ENCODE measurements at regions not wholly inside any gene's neighbourhood (a gene's known extent, or its start where the extent isn't known, plus 50 kb on each side); places are given as distances from the start of the nearest gene placed in this dataset.

- ATAC-seq, result no peak
- TF ChIP-seq ZNF70 (CRISPR knock-in tag; IDR thresholded peaks at IDR 0.05), result no peak
- TF ChIP-seq BACH2 (CRISPR knock-in tag; IDR thresholded peaks at IDR 0.05; ENCODE audit: borderline replicate concordance), result no peak
- TF ChIP-seq, protein P1, sequence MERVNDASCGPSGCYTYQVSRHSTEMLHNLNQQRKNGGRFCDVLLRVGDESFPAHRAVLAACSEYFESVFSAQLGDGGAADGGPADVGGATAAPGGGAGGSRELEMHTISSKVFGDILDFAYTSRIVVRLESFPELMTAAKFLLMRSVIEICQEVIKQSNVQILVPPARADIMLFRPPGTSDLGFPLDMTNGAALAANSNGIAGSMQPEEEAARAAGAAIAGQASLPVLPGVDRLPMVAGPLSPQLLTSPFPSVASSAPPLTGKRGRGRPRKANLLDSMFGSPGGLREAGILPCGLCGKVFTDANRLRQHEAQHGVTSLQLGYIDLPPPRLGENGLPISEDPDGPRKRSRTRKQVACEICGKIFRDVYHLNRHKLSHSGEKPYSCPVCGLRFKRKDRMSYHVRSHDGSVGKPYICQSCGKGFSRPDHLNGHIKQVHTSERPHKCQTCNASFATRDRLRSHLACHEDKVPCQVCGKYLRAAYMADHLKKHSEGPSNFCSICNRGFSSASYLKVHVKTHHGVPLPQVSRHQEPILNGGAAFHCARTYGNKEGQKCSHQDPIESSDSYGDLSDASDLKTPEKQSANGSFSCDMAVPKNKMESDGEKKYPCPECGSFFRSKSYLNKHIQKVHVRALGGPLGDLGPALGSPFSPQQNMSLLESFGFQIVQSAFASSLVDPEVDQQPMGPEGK (CRISPR knock-in tag; IDR thresholded peaks at IDR 0.05; ENCODE audit: borderline replicate concordance), result no peak
- TF ChIP-seq ISL1 (CRISPR knock-in tag; IDR thresholded peaks at IDR 0.05), result no peak
- TF ChIP-seq SNAI2 (CRISPR knock-in tag; IDR thresholded peaks at IDR 0.05), result no peak
- no peak for TF ChIP-seq ZC3H10 (CRISPR knock-in tag; IDR thresholded peaks at IDR 0.05)
- TF ChIP-seq, protein P2, sequence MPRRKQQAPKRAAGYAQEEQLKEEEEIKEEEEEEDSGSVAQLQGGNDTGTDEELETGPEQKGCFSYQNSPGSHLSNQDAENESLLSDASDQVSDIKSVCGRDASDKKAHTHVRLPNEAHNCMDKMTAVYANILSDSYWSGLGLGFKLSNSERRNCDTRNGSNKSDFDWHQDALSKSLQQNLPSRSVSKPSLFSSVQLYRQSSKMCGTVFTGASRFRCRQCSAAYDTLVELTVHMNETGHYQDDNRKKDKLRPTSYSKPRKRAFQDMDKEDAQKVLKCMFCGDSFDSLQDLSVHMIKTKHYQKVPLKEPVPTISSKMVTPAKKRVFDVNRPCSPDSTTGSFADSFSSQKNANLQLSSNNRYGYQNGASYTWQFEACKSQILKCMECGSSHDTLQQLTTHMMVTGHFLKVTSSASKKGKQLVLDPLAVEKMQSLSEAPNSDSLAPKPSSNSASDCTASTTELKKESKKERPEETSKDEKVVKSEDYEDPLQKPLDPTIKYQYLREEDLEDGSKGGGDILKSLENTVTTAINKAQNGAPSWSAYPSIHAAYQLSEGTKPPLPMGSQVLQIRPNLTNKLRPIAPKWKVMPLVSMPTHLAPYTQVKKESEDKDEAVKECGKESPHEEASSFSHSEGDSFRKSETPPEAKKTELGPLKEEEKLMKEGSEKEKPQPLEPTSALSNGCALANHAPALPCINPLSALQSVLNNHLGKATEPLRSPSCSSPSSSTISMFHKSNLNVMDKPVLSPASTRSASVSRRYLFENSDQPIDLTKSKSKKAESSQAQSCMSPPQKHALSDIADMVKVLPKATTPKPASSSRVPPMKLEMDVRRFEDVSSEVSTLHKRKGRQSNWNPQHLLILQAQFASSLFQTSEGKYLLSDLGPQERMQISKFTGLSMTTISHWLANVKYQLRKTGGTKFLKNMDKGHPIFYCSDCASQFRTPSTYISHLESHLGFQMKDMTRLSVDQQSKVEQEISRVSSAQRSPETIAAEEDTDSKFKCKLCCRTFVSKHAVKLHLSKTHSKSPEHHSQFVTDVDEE (CRISPR knock-in tag; IDR thresholded peaks at IDR 0.05), result no peak
- TF ChIP-seq POU6F1 (CRISPR knock-in tag; IDR thresholded peaks at IDR 0.05; ENCODE audit: borderline replicate concordance, low read depth), result no peak
- TF ChIP-seq ESRRG (CRISPR knock-in tag; IDR thresholded peaks at IDR 0.05), result no peak
- no peak for TF ChIP-seq TOX (CRISPR knock-in tag; IDR thresholded peaks at IDR 0.05; ENCODE audit: borderline replicate concordance)
- no peak for TF ChIP-seq ZNF565 (CRISPR knock-in tag; conservative IDR thresholded peaks at IDR 0.05; ENCODE audit: low read depth)
- TF ChIP-seq ARNTL (CRISPR knock-in tag; IDR thresholded peaks at IDR 0.05; ENCODE audit: borderline replicate concordance, low read depth), result no peak
- TF ChIP-seq OSR1 (CRISPR knock-in tag; IDR thresholded peaks at IDR 0.05), result no peak
- TF ChIP-seq, protein P3, sequence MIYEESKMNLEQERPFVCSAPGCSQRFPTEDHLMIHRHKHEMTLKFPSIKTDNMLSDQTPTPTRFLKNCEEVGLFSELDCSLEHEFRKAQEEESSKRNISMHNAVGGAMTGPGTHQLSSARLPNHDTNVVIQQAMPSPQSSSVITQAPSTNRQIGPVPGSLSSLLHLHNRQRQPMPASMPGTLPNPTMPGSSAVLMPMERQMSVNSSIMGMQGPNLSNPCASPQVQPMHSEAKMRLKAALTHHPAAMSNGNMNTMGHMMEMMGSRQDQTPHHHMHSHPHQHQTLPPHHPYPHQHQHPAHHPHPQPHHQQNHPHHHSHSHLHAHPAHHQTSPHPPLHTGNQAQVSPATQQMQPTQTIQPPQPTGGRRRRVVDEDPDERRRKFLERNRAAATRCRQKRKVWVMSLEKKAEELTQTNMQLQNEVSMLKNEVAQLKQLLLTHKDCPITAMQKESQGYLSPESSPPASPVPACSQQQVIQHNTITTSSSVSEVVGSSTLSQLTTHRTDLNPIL (CRISPR knock-in tag; IDR thresholded peaks at IDR 0.05; ENCODE audit: low read depth), result no peak
- no peak for TF ChIP-seq ZNF8 (CRISPR knock-in tag; IDR thresholded peaks at IDR 0.05)
- TF ChIP-seq PPARA (CRISPR knock-in tag; IDR thresholded peaks at IDR 0.05; ENCODE audit: borderline replicate concordance), result no peak
- TF ChIP-seq TCF4 (CRISPR knock-in tag; IDR thresholded peaks at IDR 0.05; ENCODE audit: borderline replicate concordance), result no peak
These were observed 62.6 kb downstream of the RIN2 start for GRCh38 chr20:19820555-19821211.

GRCh38 chr20:19821606-19822005 is 63.5 kb downstream of the RIN2 start:
- ATAC-seq, result no peak
- no peak for TF ChIP-seq TCF4 (CRISPR knock-in tag; IDR thresholded peaks at IDR 0.05; ENCODE audit: borderline replicate concordance)
- no peak for TF ChIP-seq ARNTL (CRISPR knock-in tag; IDR thresholded peaks at IDR 0.05; ENCODE audit: borderline replicate concordance, low read depth)
- TF ChIP-seq ZNF70 (CRISPR knock-in tag; IDR thresholded peaks at IDR 0.05), result no peak
- TF ChIP-seq, protein P3 (CRISPR knock-in tag; IDR thresholded peaks at IDR 0.05; ENCODE audit: low read depth), result no peak
- TF ChIP-seq BACH2 (CRISPR knock-in tag; IDR thresholded peaks at IDR 0.05; ENCODE audit: borderline replicate concordance), result no peak
- TF ChIP-seq ESRRG (CRISPR knock-in tag; IDR thresholded peaks at IDR 0.05), result no peak
- TF ChIP-seq ZFP3 (CRISPR knock-in tag; IDR thresholded peaks at IDR 0.05), result no peak
- no peak for TF ChIP-seq ISL1 (CRISPR knock-in tag; IDR thresholded peaks at IDR 0.05)
- TF ChIP-seq SNAI2 (CRISPR knock-in tag; IDR thresholded peaks at IDR 0.05), result no peak
- no peak for TF ChIP-seq OSR1 (CRISPR knock-in tag; IDR thresholded peaks at IDR 0.05)
- TF ChIP-seq CSDC2 (CRISPR knock-in tag; IDR thresholded peaks at IDR 0.05), result no peak
- TF ChIP-seq, protein P2 (CRISPR knock-in tag; IDR thresholded peaks at IDR 0.05), result no peak
- TF ChIP-seq ZNF565 (CRISPR knock-in tag; conservative IDR thresholded peaks at IDR 0.05; ENCODE audit: low read depth), result no peak
- TF ChIP-seq POU6F1 (CRISPR knock-in tag; IDR thresholded peaks at IDR 0.05; ENCODE audit: borderline replicate concordance, low read depth), result no peak
- TF ChIP-seq ZC3H10 (CRISPR knock-in tag; IDR thresholded peaks at IDR 0.05), result no peak
- TF ChIP-seq, protein P4, sequence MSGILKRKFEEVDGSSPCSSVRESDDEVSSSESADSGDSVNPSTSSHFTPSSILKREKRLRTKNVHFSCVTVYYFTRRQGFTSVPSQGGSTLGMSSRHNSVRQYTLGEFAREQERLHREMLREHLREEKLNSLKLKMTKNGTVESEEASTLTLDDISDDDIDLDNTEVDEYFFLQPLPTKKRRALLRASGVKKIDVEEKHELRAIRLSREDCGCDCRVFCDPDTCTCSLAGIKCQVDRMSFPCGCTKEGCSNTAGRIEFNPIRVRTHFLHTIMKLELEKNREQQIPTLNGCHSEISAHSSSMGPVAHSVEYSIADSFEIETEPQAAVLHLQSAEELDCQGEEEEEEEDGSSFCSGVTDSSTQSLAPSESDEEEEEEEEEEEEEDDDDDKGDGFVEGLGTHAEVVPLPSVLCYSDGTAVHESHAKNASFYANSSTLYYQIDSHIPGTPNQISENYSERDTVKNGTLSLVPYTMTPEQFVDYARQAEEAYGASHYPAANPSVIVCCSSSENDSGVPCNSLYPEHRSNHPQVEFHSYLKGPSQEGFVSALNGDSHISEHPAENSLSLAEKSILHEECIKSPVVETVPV (CRISPR knock-in tag; IDR thresholded peaks at IDR 0.05), result no peak
- TF ChIP-seq ZNF8 (CRISPR knock-in tag; IDR thresholded peaks at IDR 0.05), result no peak
- TF ChIP-seq GLIS3 (CRISPR knock-in tag; IDR thresholded peaks at IDR 0.05), result no peak
- TF ChIP-seq ZFP30 (CRISPR knock-in tag; IDR thresholded peaks at IDR 0.05), result no peak
- no peak for TF ChIP-seq TOX (CRISPR knock-in tag; IDR thresholded peaks at IDR 0.05; ENCODE audit: borderline replicate concordance)
